OCI-LY7 (cell line): ENCODE measurements at regions not wholly inside any gene's neighbourhood (a gene's known extent, or its start where the extent isn't known, plus 50 kb on each side); places are given as distances from the start of the nearest gene placed in this dataset.

Source experiments
- EZH2phosphoT487 ChIP-seq: fragments of 200-600 bp; sonication (generic); IDR thresholded peaks from 2 replicates; pipeline ENCODE4 v1.6.1; 2018; ENCODE audit warnings: low read depth, borderline replicate concordance, mild to moderate bottlenecking, mixed run types, antibody characterized with exemption, low read length, moderate library complexity, mixed read lengths
- TF ChIP-seq, protein P1 (sequence below): fragments of 200-600 bp; sonication (generic); conservative IDR thresholded peaks from 2 replicates; pipeline ENCODE4 v1.5.1; 2014; ENCODE audit warnings: mild to moderate bottlenecking, antibody characterized with exemption, low read length, moderate library complexity, mixed read lengths

DNA sequence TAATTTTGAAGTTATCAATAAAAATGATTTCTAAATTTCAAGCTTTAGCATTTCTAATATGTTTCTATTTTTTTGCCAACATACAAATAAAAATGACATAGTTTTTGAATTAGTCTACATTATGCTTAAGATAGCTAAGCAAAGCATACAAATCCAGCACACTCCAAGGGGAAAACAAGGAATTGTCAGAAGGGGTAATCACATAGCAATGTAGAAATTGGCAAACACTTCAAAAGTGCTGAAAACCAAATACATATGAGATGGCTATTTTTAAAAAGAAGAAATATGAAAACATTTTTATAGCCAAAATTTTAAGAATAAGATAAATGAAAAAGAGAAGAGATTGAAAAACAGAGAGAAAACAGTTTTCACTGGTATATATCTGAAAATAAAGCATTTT is 308.0 kb downstream of the SLC6A15 start:
- TF ChIP-seq, protein P1, sequence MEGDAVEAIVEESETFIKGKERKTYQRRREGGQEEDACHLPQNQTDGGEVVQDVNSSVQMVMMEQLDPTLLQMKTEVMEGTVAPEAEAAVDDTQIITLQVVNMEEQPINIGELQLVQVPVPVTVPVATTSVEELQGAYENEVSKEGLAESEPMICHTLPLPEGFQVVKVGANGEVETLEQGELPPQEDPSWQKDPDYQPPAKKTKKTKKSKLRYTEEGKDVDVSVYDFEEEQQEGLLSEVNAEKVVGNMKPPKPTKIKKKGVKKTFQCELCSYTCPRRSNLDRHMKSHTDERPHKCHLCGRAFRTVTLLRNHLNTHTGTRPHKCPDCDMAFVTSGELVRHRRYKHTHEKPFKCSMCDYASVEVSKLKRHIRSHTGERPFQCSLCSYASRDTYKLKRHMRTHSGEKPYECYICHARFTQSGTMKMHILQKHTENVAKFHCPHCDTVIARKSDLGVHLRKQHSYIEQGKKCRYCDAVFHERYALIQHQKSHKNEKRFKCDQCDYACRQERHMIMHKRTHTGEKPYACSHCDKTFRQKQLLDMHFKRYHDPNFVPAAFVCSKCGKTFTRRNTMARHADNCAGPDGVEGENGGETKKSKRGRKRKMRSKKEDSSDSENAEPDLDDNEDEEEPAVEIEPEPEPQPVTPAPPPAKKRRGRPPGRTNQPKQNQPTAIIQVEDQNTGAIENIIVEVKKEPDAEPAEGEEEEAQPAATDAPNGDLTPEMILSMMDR: no peak
- TF ChIP-seq EZH2phosphoT487: no peak
